ENCODE measurements at regions not wholly inside any gene's neighbourhood (a gene's known extent, or its start where the extent isn't known, plus 50 kb on each side); places are given as distances from the start of the nearest gene placed in this dataset.

- TF ChIP-seq, protein P1, sequence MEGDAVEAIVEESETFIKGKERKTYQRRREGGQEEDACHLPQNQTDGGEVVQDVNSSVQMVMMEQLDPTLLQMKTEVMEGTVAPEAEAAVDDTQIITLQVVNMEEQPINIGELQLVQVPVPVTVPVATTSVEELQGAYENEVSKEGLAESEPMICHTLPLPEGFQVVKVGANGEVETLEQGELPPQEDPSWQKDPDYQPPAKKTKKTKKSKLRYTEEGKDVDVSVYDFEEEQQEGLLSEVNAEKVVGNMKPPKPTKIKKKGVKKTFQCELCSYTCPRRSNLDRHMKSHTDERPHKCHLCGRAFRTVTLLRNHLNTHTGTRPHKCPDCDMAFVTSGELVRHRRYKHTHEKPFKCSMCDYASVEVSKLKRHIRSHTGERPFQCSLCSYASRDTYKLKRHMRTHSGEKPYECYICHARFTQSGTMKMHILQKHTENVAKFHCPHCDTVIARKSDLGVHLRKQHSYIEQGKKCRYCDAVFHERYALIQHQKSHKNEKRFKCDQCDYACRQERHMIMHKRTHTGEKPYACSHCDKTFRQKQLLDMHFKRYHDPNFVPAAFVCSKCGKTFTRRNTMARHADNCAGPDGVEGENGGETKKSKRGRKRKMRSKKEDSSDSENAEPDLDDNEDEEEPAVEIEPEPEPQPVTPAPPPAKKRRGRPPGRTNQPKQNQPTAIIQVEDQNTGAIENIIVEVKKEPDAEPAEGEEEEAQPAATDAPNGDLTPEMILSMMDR (conservative IDR thresholded peaks at IDR 0.05; ENCODE audit: low read length): no peak
- TF ChIP-seq EZH2phosphoT487 (IDR thresholded peaks at IDR 0.05; ENCODE audit: borderline replicate concordance): no peak
Observed at GRCh38 chr4:119750771-119751170, 122.2 kb upstream of the PDE5A start.
